OCI-LY3 (cell line): ENCODE measurements at regions not wholly inside any gene's neighbourhood (a gene's known extent, or its start where the extent isn't known, plus 50 kb on each side); places are given as distances from the start of the nearest gene placed in this dataset.

Experiments used
- CTCF ChIP-seq: fragments of 200-600, 300-600 bp; sonication (generic); IDR thresholded peaks from 2 replicates; pipeline ENCODE4 v1.5.1; 2014; ENCODE audit warnings: antibody characterized with exemption, low read length, low read depth
- EZH2phosphoT487 ChIP-seq: fragments of 200-600 bp; shearing (Covaris generic); IDR thresholded peaks from 2 replicates; pipeline ENCODE4 v1.6.1; 2018; ENCODE audit warnings: antibody characterized with exemption, mixed run types, low read depth

DNA sequence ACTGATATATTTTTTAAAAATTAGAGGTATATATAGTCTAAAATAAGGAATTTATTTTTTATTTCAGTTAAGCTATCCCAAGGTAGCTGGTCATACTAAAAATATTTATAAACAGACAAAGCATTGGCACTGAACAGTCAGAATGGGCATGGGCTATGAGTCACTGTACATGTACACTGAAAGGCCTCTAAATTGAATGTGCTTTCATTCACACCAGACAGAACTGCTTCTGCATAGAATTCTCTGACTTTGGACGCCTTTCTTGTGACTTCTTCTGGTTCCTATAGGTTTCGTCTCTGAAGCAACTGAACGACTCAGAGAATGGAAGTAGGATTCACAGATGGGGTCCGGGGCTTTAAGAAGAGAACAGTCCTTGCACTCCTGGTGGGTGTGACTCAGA, 394.8 kb upstream of the MEF2C start:
- TF ChIP-seq CTCF: no peak
- no peak for TF ChIP-seq EZH2phosphoT487
